Spleen (tissue), 11 donors: ENCODE measurements at regions not wholly inside any gene's neighbourhood (a gene's known extent, or its start where the extent isn't known, plus 50 kb on each side); places are given as distances from the start of the nearest gene placed in this dataset.
"Not testable (repeated sequence)": the region's sequence is repeated elsewhere in the genome, so short reads cannot be mapped to it uniquely, and the experiment has no call there.

Experiments used
- DNase-seq: peaks from one replicate; pipeline ENCODE4 v3.0.0-alpha.2; 2020
- H3K27ac ChIP-seq, 8 donors: fragments of 200-600 bp; sonication (generic) in 7 of 8; 1 replicate in 4 of 8; 2 replicates in 4 of 8; pipeline versions ENCODE4 v1.5.0 to v1.8.0; 2016 to 2021; ENCODE audit warnings: inconsistent platforms in 4 of 8, mild to moderate bottlenecking in 4 of 8, moderate library complexity in 1 of 8
- H3K27me3 ChIP-seq, 7 donors: fragments of 200-600 bp; sonication (generic) in 6 of 7; replicated peaks in 1 of 7; 1 replicate in 4 of 7; 2 replicates in 3 of 7; pipeline versions ENCODE4 v1.5.0 to v1.8.0; 2016 to 2021; ENCODE audit warnings: inconsistent platforms in 3 of 7, mild to moderate bottlenecking in 1 of 7
- H3K36me3 ChIP-seq, 6 donors: fragments of 200-600 bp; sonication (generic) in 5 of 6; 1 replicate in 4 of 6; 2 replicates in 2 of 6; pipeline versions ENCODE4 v1.5.0 to v1.8.0; 2016 to 2021; ENCODE audit warnings: inconsistent platforms in 2 of 6
- H3K4me1 ChIP-seq, 6 donors: fragments of 200-600 bp; sonication (generic) in 5 of 6; 1 replicate in 3 of 6; 2 replicates in 3 of 6; pipeline versions ENCODE4 v1.5.0 to v1.8.0; 2016 to 2021; ENCODE audit warnings: inconsistent platforms in 3 of 6
- H3K4me3 ChIP-seq, 8 donors: fragments of 200-600 bp; sonication (generic) in 7 of 8; 1 replicate in 4 of 8; 2 replicates in 4 of 8; pipeline versions ENCODE4 v1.5.0 to v1.8.0; 2016 to 2021; ENCODE audit warnings: inconsistent platforms in 4 of 8, mild to moderate bottlenecking in 4 of 8, moderate library complexity in 2 of 8
- H3K9me3 ChIP-seq, 8 donors: fragments of 200-600 bp; sonication (generic) in 7 of 8; 1 replicate in 4 of 8; 2 replicates in 4 of 8; pipeline versions ENCODE4 v1.5.0 to v1.8.0; 2016 to 2021; ENCODE audit warnings: inconsistent platforms in 4 of 8
- POLR2A ChIP-seq, 3 donors: fragments of 450-650 bp; IDR thresholded peaks; one replicate each; pipeline ENCODE4 v1.5.1; 2017; ENCODE audit warnings: antibody characterized with exemption in 3 of 3, mild to moderate bottlenecking in 1 of 3
- POLR2AphosphoS5 ChIP-seq, 3 donors: sonication (generic); formaldehyde crosslinking; IDR thresholded peaks; one replicate each; pipeline ENCODE4 v1.5.1; 2017; ENCODE audit warnings: antibody characterized with exemption in 3 of 3
- WGBS, 5 donors: extraction: QIAGEN DNeasy Blood & Tissue Kit in 3 of 5; methylation state at CpG; one replicate each; pipeline versions ENCODE4 v1.1.5 to v1.1.7; 2013 to 2018; 5-methylcytosine and 5-hydroxymethylcytosine counted together
- intact Hi-C: fragments of 100-400 bp; cut with DNase I; formaldehyde crosslinking; loops from one replicate; pipeline ENCODE4 v1.15.0; 2023; ENCODE audit warnings: low total_unique reads
- TF ChIP-seq, protein P1 (sequence below), 11 experiments: fragments of 200-600 bp in 7 of 11; fragments of 450-650 bp in 4 of 11; sonication (generic) in 4 of 11; IDR thresholded peaks in 8 of 11; conservative IDR thresholded peaks in 3 of 11; 1 replicate in 7 of 11; 2 replicates in 4 of 11; pipeline versions ENCODE4 v1.4.0 to v1.8.0; 2016 to 2021; ENCODE audit warnings: antibody characterized with exemption in 11 of 11, inconsistent platforms in 4 of 11, mild to moderate bottlenecking in 1 of 11
- donor health status: healthy with polysubstance abuse.
- donor health status: DM: no; HTN: no; CAD: no; lungs with moderate emphysema.
- donor health status: DM: no; HTN: no; CAD: no.
- donor health status: Bipolar disorder and iron deficiency.
- donor health status: healthy.
- donor health status: DM: no; HTN: no; CAD: no.
- donor health status: DM: yes; HTN: yes; CAD: no.

DNA sequence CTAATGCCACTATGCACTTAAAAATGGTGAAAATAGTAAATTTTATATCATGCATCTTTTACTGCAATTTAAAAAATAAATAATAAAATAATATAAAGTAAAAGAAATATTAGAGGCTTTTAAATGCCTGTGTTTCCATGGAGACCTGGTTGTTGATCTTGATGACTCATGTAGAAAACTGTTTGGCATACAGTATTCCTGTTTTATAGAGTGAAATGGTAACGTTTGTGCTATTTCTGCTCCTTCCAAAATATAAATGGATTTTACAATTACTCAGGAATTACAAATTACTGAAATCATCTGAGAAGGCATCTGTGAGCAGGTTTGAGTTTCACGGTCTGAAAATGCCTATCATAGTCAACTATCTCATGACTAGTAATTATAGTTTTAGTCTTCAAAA lies 98.4 kb upstream of the USP25 start:
- H3K4me1 ChIP-seq: no peaks in the 10 kb centered on the region
- no peaks in the 10 kb centered on the region for H3K27me3 ChIP-seq
- no peaks in the 10 kb centered on the region for H3K9me3 ChIP-seq
- no peaks in the 10 kb centered on the region for H3K36me3 ChIP-seq
- H3K4me3 ChIP-seq: no peak overlapping the region
- WGBS, 5 donors: 30 to 61% (median 43%) methylated on average over 2 of the region's 2 CpGs
- TF ChIP-seq POLR2A (IDR thresholded peaks at IDR 0.05): no peak
- no peak for DNase-seq
- H3K27ac ChIP-seq: no peak overlapping the region
- intact Hi-C loops: no loop called here

DNA sequence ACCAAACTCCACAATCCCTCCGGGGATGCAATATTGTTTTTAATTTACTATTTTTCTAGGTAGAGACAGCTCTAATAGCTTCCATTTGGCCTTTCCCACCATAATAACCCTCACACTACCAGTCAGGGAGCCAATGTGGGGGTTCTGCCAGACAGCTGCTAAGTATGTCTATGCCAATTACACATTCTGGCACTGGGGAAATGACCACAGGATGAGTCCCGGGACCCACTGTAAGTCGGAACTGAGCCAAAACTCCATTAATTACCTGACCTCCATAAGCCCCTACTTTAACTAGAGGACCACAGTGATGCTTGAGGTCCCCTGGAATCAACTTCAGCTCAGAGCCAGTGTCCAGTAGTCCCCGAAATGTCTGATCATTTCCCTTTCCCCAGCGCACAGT lies 95.2 kb upstream of the USP25 start:
- whole genome bisulfite sequencing, 5 donors: 69 to 86% (median 78%) methylated on average over 5 of the region's 5 CpGs
- H3K4me1 ChIP-seq, H3K9me3 ChIP-seq, H3K27ac ChIP-seq, DNase-seq, intact Hi-C loops, H3K36me3 ChIP-seq, H3K4me3 ChIP-seq, H3K27me3 ChIP-seq: not testable (repeated sequence)

DNA sequence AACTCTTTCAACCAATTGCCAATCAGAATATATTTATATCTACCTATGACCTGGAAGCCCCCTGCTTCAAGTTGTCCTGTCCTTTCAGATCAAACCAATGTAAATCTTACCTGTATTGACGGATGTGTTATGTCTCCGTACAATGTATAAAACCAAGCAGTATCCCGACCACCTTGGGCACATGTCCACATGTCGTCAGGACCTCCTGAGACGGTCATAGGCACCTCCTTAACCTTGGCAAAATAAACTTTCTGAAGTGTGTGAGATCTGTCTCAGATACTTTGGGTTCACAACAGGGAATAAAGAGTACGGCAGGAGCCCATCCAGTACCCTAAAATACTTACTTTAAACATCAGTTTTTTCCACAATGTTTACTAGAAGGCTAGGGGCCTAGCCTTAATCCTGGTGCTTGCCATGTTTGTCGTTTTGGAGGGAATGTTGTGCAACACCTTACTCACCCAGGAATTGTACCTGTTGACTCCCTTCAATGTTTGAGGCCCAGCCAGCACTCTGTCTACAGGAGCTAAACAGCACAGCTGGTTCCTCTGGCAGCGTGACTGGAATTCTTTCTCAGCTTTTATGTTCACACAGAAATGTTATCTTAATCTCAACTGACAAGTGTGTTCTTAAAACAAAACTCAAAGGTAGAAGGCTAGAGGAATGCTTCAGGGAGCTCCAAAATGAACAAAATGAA lies 90.8 kb upstream of the USP25 start:
- Histone ChIP-seq H3K27me3 (no peaks in the 10 kb centered on the region), H3K27ac (no peak overlapping the region), H3K9me3 (no peaks in the 10 kb centered on the region), H3K36me3 (no peaks in the 10 kb centered on the region), H3K4me1 (no peaks in the 10 kb centered on the region), H3K4me3 (no peak overlapping the region)
- TF ChIP-seq POLR2A (IDR thresholded peaks at IDR 0.05) (no peak), POLR2AphosphoS5 (IDR thresholded peaks at IDR 0.05) (no peak)
- TF ChIP-seq, protein P1, sequence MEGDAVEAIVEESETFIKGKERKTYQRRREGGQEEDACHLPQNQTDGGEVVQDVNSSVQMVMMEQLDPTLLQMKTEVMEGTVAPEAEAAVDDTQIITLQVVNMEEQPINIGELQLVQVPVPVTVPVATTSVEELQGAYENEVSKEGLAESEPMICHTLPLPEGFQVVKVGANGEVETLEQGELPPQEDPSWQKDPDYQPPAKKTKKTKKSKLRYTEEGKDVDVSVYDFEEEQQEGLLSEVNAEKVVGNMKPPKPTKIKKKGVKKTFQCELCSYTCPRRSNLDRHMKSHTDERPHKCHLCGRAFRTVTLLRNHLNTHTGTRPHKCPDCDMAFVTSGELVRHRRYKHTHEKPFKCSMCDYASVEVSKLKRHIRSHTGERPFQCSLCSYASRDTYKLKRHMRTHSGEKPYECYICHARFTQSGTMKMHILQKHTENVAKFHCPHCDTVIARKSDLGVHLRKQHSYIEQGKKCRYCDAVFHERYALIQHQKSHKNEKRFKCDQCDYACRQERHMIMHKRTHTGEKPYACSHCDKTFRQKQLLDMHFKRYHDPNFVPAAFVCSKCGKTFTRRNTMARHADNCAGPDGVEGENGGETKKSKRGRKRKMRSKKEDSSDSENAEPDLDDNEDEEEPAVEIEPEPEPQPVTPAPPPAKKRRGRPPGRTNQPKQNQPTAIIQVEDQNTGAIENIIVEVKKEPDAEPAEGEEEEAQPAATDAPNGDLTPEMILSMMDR (IDR thresholded peaks at IDR 0.05 in 8 of 11, conservative IDR thresholded peaks at IDR 0.05 in 3 of 11): no peak
- no peak for DNase-seq
- 71 to 89% (median 86%) methylated on average over 8 of the region's 8 CpGs for WGBS, 5 donors
- intact Hi-C loops: no loop called here

DNA sequence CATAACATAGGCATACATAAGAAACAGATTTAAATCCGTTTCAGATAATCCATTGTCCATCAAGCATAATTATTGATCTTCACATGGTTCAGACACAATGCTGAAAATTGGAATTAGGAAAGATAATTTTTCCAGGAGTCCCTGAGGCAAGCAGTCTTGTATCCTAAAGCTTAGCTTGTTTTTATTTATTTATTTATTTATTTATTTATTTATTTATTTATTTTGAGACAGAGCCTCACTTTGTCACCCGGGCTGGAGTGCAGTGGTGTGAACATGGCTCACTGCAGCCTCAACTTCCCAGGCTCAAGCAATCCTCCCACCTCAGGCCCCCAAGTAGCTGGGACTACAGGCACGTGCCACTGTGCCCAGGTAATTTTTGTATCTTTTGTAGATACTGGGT lies 89.7 kb upstream of the USP25 start:
- H3K4me3 ChIP-seq, H3K27ac ChIP-seq, H3K9me3 ChIP-seq, DNase-seq, H3K36me3 ChIP-seq, H3K4me1 ChIP-seq, intact Hi-C loops, H3K27me3 ChIP-seq: not testable (repeated sequence)
- WGBS, 5 donors: 85 to 90% (median 88%) methylated on average over 3 of the region's 3 CpGs

DNA sequence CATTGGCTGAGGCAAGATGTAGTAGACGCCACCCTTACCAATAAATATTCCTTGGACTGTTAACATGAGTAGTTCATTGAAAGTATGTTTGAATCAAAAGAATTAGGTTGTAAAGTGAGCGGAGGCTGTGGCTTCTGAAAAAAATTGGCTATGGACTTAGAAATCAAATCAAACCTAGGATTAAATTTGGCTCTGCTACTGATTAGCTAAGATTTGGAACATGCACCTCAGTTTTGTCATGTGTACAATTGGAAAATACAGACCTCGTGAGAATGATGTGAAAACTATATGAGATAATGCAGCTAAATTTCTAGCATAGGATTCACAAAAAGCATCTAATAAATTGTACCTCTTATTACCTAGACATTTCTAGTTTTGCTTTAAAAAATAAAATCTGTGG lies 85.3 kb upstream of the USP25 start:
- DNase-seq: no peak
- H3K27ac ChIP-seq: no peak overlapping the region
- H3K27me3 ChIP-seq: no peaks in the 10 kb centered on the region
- intact Hi-C loops: no loop called here
- TF ChIP-seq, protein P1 (IDR thresholded peaks at IDR 0.05 in 8 of 11, conservative IDR thresholded peaks at IDR 0.05 in 3 of 11): no peak
- no peak for TF ChIP-seq POLR2AphosphoS5 (IDR thresholded peaks at IDR 0.05)
- no peak for TF ChIP-seq POLR2A (IDR thresholded peaks at IDR 0.05)
- H3K36me3 ChIP-seq: no peaks in the 10 kb centered on the region
- WGBS, 5 donors: 88 to 96% (median 89%) methylated on average over 3 of the region's 3 CpGs
- no peaks in the 10 kb centered on the region for H3K9me3 ChIP-seq
- H3K4me3 ChIP-seq: no peak overlapping the region
- no peaks in the 10 kb centered on the region for H3K4me1 ChIP-seq

DNA sequence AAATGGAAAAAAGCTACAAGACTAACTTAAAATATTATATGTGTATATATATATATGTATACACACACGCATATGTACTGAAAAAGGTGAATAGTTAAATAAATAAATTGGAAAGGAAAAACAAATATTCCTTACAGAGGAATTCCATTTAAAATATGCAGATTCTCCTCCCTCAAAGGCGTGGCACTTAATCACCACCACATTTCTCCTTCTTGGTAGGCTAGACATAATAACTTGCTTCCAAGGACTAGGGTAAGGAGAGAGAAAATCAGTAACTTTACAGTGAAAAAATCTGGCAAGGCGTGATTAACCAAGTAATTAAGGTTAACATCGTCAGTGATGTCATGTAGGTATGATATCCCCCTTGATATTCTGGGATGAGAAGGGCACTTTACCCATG lies 84.0 kb upstream of the USP25 start:
- TF ChIP-seq POLR2AphosphoS5 (IDR thresholded peaks at IDR 0.05) (no peak), POLR2A (IDR thresholded peaks at IDR 0.05) (no peak)
- TF ChIP-seq, protein P1 (IDR thresholded peaks at IDR 0.05 in 8 of 11, conservative IDR thresholded peaks at IDR 0.05 in 3 of 11): no peak
- WGBS, 5 donors: 87 to 95% (median 90%) methylated on average over 4 of the region's 4 CpGs
- no peaks in the 10 kb centered on the region for H3K9me3 ChIP-seq
- no peaks in the 10 kb centered on the region for H3K4me1 ChIP-seq
- no peaks in the 10 kb centered on the region for H3K36me3 ChIP-seq
- DNase-seq: no peak
- no peak overlapping the region for H3K27ac ChIP-seq
- no peaks in the 10 kb centered on the region for H3K27me3 ChIP-seq
- no peak overlapping the region for H3K4me3 ChIP-seq
- intact Hi-C loops: no loop called here
